Esophagus muscularis mucosa (tissue), 4 donors: ENCODE measurements at regions not wholly inside any gene's neighbourhood (a gene's known extent, or its start where the extent isn't known, plus 50 kb on each side); places are given as distances from the start of the nearest gene placed in this dataset.
"Not testable (repeated sequence)": the region's sequence is repeated elsewhere in the genome, so short reads cannot be mapped to it uniquely, and the experiment has no call there.

Experiments used
- DNase-seq: peaks from one replicate; pipeline ENCODE4 v3.0.0-alpha.2; 2017; ENCODE audit errors: extremely low spot score
- H3K27ac ChIP-seq, 4 donors: fragments of 200-600 bp; sonication (generic); replicated peaks in 1 of 4; 1 replicate in 3 of 4; 2 replicates in 1 of 4; pipeline ENCODE4 v1.5.1; 2016 to 2019; ENCODE audit warnings: mild to moderate bottlenecking in 1 of 4
- H3K27me3 ChIP-seq, 4 donors: fragments of 200-600 bp; sonication (generic); one replicate each; pipeline versions ENCODE4 v1.5.1 to v1.6.0; 2016 to 2019
- H3K36me3 ChIP-seq, 4 donors: fragments of 200-600 bp; sonication (generic); one replicate each; pipeline ENCODE4 v1.5.1; 2016 to 2019
- H3K4me1 ChIP-seq, 4 donors: fragments of 200-600 bp; sonication (generic); one replicate each; pipeline ENCODE4 v1.5.1; 2016 to 2019
- H3K4me3 ChIP-seq, 4 donors: fragments of 200-600 bp; sonication (generic); 1 replicate in 2 of 4; 2 replicates in 2 of 4; pipeline ENCODE4 v1.5.1; 2016 to 2019; ENCODE audit warnings: mild to moderate bottlenecking in 4 of 4, moderate library complexity in 1 of 4
- H3K9me3 ChIP-seq, 4 donors: fragments of 200-600 bp; sonication (generic); 1 replicate in 3 of 4; 2 replicates in 1 of 4; pipeline ENCODE4 v1.5.1; 2016 to 2019
- EP300 ChIP-seq: sonication (generic); formaldehyde crosslinking; IDR thresholded peaks from one replicate; pipeline ENCODE4 v1.6.1; 2017; ENCODE audit warnings: antibody characterized with exemption
- POLR2A ChIP-seq: fragments of 450-650 bp; IDR thresholded peaks from one replicate; pipeline ENCODE4 v1.6.1; 2017; ENCODE audit warnings: antibody characterized with exemption, moderate library complexity, mild to moderate bottlenecking, low read depth
- POLR2AphosphoS5 ChIP-seq, 2 donors: sonication (generic); formaldehyde crosslinking; IDR thresholded peaks; one replicate each; pipeline ENCODE4 v1.6.1; 2017; ENCODE audit warnings: antibody characterized with exemption in 2 of 2
- WGBS: methylation state at CpG from one replicate; pipeline ENCODE4 v1.1.5; 2018; 5-methylcytosine and 5-hydroxymethylcytosine counted together
- intact Hi-C: fragments of 100-400 bp; cut with DNase I; formaldehyde crosslinking; loops from one replicate; pipeline ENCODE4 v1.15.1; 2023
- TF ChIP-seq, protein P1 (sequence below), 3 experiments: fragments of 200-600 bp in 2 of 3; fragments of 450-650 bp in 1 of 3; sonication (generic) in 2 of 3; IDR thresholded peaks; one replicate each; pipeline ENCODE4 v1.5.1; 2017 to 2019; ENCODE audit warnings: antibody characterized with exemption in 3 of 3, mild to moderate bottlenecking in 2 of 3, moderate library complexity in 1 of 3

DNA sequence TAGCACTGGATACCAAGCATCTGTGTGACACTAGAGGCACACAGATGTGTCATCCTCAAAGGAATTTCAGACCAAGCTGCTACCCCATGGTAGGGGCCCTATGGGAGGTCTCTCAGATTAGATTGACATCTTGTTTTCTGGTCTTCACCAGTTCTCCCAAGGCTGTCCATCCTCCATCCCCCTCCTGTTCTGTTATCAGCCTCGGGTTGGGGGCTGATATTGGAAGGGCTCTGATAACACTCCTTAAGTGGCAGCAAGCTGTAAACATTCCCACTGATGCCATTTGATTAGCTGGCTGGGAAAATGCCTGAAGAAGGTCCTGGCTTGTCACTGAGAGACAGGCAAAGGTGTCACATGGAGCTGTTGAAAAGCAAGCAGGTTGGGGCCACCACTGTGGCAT, 185.9 kb upstream of the RBM19 start:
- Histone ChIP-seq H3K27ac (no peak overlapping the region), H3K9me3 (peaks cover 0 to 4% (median 0%) of the 10 kb centered on the region in 4 donors), H3K27me3 (peaks cover 0 to 21% (median 0%) of the 10 kb centered on the region in 4 donors), H3K36me3 (no peaks in the 10 kb centered on the region), H3K4me1 (no peaks in the 10 kb centered on the region), H3K4me3 (no peak overlapping the region)
- WGBS, result 33% methylated on average over 1 of the region's 1 CpG
- DNase-seq, result no peak
- intact Hi-C loops, result no loop called here
- TF ChIP-seq EP300 (no peak), POLR2AphosphoS5 (IDR thresholded peaks at IDR 0.05) (no peak), POLR2A (no peak)
- TF ChIP-seq, protein P1, sequence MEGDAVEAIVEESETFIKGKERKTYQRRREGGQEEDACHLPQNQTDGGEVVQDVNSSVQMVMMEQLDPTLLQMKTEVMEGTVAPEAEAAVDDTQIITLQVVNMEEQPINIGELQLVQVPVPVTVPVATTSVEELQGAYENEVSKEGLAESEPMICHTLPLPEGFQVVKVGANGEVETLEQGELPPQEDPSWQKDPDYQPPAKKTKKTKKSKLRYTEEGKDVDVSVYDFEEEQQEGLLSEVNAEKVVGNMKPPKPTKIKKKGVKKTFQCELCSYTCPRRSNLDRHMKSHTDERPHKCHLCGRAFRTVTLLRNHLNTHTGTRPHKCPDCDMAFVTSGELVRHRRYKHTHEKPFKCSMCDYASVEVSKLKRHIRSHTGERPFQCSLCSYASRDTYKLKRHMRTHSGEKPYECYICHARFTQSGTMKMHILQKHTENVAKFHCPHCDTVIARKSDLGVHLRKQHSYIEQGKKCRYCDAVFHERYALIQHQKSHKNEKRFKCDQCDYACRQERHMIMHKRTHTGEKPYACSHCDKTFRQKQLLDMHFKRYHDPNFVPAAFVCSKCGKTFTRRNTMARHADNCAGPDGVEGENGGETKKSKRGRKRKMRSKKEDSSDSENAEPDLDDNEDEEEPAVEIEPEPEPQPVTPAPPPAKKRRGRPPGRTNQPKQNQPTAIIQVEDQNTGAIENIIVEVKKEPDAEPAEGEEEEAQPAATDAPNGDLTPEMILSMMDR (IDR thresholded peaks at IDR 0.05), result no peak

DNA sequence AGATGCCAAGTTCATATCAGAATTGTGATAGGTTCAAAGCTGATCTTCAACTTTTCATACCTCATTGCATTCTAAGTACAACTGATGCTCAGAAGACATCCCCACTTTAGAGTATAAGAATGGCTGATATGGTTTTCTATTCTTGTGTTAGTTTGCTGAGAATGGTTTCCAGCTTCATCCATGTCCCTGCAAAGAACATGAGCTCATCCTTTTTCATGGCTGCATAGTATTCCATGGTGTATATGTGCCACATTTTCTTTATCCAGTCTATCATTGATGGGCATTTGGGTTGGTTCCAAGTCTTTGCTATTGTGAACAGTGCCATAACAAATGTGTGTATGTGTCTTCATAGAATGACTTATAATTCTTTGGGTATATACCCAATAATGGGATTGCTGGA, 184.5 kb upstream of the RBM19 start:
- H3K27ac ChIP-seq, intact Hi-C loops, H3K4me1 ChIP-seq, DNase-seq, H3K9me3 ChIP-seq, H3K4me3 ChIP-seq, H3K36me3 ChIP-seq: not testable (repeated sequence)
- H3K27me3 ChIP-seq, result peaks cover 0 to 21% (median 0%) of the 10 kb centered on the region in 4 donors

DNA sequence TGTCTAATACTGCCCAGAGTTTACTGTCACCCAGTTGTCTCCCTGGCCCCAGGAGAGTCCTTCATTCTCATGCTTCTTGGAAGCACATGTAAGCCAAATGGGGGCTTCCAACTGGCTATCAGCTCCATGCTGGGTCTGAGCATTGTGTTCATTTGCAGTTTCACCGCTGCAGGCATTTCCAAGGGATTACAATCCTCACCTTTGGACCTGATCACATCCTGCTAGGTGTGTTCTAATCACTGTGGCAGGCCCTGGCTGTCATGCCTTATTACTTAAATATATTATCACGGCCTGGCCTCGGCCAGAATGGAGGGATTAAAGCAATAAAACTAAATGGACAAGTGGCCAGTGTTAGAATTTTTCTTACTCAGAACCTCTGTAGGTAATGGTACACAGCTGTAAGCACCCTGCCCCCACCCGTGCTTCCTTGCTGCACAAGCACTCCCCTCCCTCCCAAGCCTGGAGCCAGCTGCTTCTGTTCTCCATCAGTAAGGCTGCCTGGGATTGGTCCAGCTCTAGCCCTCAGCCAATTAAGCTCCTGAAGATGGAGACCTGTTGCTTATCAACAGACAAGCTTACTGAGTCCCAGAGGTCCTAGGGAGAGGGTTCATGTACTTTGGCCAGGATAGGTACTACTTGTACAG, 175.9 kb upstream of the RBM19 start:
- DNase-seq, result no peak
- H3K9me3 ChIP-seq, result no peaks in the 10 kb centered on the region
- no peaks in the 10 kb centered on the region for H3K4me1 ChIP-seq
- 56% methylated on average over 4 of the region's 4 CpGs for WGBS
- H3K36me3 ChIP-seq, result no peaks in the 10 kb centered on the region
- TF ChIP-seq EP300, result no peak
- no peak for TF ChIP-seq POLR2AphosphoS5 (IDR thresholded peaks at IDR 0.05)
- TF ChIP-seq, protein P1 (IDR thresholded peaks at IDR 0.05), result no peak
- TF ChIP-seq POLR2A, result no peak
- H3K4me3 ChIP-seq, result no peak overlapping the region
- peaks cover 0 to 7% (median 0%) of the 10 kb centered on the region in 4 donors for H3K27me3 ChIP-seq
- intact Hi-C loops, result no loop called here
- no peak overlapping the region for H3K27ac ChIP-seq

DNA sequence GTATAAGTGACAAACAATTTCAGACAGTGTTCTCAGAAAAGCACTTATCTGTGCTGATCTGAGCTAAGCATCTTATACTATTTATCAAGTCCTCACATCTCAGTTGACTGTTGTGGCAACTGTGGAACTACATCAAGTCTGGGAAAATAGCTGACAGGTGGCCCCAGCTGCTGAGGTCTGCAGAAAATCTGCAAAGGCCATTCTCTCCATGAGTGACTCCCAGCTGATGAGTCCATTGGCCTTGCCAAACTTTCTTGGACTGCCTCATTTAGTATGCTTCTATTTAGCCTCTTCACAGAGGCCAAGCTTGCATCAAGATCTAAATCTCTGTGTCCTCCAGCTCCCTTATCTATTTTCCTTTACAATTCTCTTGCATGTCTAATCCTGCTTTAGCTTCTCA, 174.5 kb upstream of the RBM19 start:
- intact Hi-C loops, result no loop called here
- no peak for TF ChIP-seq POLR2AphosphoS5 (IDR thresholded peaks at IDR 0.05)
- TF ChIP-seq, protein P1 (IDR thresholded peaks at IDR 0.05), result no peak
- TF ChIP-seq POLR2A, result no peak
- no peak for TF ChIP-seq EP300
- no peaks in the 10 kb centered on the region for H3K36me3 ChIP-seq

DNA sequence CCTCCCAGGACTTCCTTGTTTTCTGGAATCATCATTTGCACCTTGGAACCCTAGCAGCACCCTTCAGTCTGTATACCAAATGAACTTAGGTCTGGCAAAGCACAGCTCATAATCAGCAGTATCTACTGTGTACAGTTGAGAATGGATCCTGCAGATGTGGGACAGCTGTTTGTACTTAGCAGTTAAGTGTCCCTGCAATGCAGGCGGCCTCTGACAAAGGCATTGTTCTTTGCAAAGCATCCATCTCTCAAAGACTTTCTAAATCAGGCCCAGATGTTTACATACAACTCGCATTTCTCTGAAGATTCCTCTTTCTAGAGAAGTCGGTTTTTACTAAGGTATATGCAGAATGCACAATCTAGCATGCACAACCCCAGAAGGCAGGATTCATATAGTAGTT, 170.5 kb upstream of the RBM19 start:
- TF ChIP-seq POLR2AphosphoS5 (IDR thresholded peaks at IDR 0.05), result no peak
- TF ChIP-seq, protein P1 (IDR thresholded peaks at IDR 0.05), result no peak
- TF ChIP-seq EP300, result no peak
- TF ChIP-seq POLR2A, result no peak
- 52% methylated on average over 3 of the region's 3 CpGs for WGBS
- no peak for DNase-seq
- Histone ChIP-seq H3K9me3 (no peaks in the 10 kb centered on the region), H3K4me3 (no peak overlapping the region), H3K27ac (no peak overlapping the region), H3K4me1 (no peaks in the 10 kb centered on the region), H3K27me3 (peaks cover 0 to 3% (median 0%) of the 10 kb centered on the region in 4 donors), H3K36me3 (no peaks in the 10 kb centered on the region)
- intact Hi-C loops, result no loop called here

More for the DNA sequence above, 174.5 kb upstream of the RBM19 start:
- Histone ChIP-seq H3K27me3 (peaks cover 0 to 7% (median 0%) of the 10 kb centered on the region in 4 donors), H3K4me3 (no peak overlapping the region), H3K4me1 (no peaks in the 10 kb centered on the region), H3K9me3 (no peaks in the 10 kb centered on the region), H3K27ac (no peak overlapping the region)
- no peak for DNase-seq
